GM18499 (cell line): ENCODE measurements at regions not wholly inside any gene's neighbourhood (a gene's known extent, or its start where the extent isn't known, plus 50 kb on each side); places are given as distances from the start of the nearest gene placed in this dataset.

Experiments
- ATAC-seq: cut with Tn5 transposase; IDR thresholded peaks from one replicate; pipeline ENCODE4 v1.9.1; 2021; ENCODE audit warnings: moderate number of reproducible peaks; ENCODE audit not compliant: insufficient read depth, unreplicated experiment

- ATAC-seq: no peak
Observed at GRCh38 chr15:70494517-70494851, 268.9 kb downstream of the UACA start.

- ATAC-seq: no peak
Observed at GRCh38 chr15:70493787-70494516, 269.4 kb downstream of the UACA start.

- ATAC-seq: no peak
Observed at GRCh38 chr15:70493376-70493775, 270.0 kb downstream of the UACA start.

GRCh38 chr15:70492240-70493177, 270.8 kb downstream of the UACA start:
- no peak for ATAC-seq

- no peak for ATAC-seq
Observed at GRCh38 chr15:70491641-70492040, 271.7 kb downstream of the UACA start.

- no peak for ATAC-seq
Observed at GRCh38 chr15:70491201-70491621, 272.1 kb downstream of the UACA start.

- no peak for ATAC-seq
Observed at GRCh38 chr15:70490838-70491155, 272.6 kb downstream of the UACA start.

- ATAC-seq: no peak
Observed at GRCh38 chr15:70490148-70490837, 273.1 kb downstream of the UACA start.

GRCh38 chr15:70488941-70489848, 274.2 kb downstream of the UACA start:
- ATAC-seq: no peak

GRCh38 chr15:70488002-70488605, 275.3 kb downstream of the UACA start:
- no peak for ATAC-seq

GRCh38 chr15:70487387-70487740, 276.0 kb downstream of the UACA start:
- no peak for ATAC-seq

- peak; percentile 40 for ATAC-seq
Observed at GRCh38 chr15:70486451-70487386, 276.6 kb downstream of the UACA start.

GRCh38 chr15:70486012-70486411, 277.3 kb downstream of the UACA start:
- ATAC-seq: no peak

- no peak for ATAC-seq
Observed at GRCh38 chr15:70484993-70485392, 278.4 kb downstream of the UACA start.

GRCh38 chr15:70483513-70483912, 279.8 kb downstream of the UACA start:
- ATAC-seq: no peak

- ATAC-seq: no peak
Observed at GRCh38 chr15:70480196-70480856, 283.0 kb downstream of the UACA start.

- no peak for ATAC-seq
Observed at GRCh38 chr15:70479785-70480184, 283.6 kb downstream of the UACA start.

- no peak for ATAC-seq
Observed at GRCh38 chr15:70479056-70479455, 284.3 kb downstream of the UACA start.
